HL-60 (cell line): ENCODE measurements at regions not wholly inside any gene's neighbourhood (a gene's known extent, or its start where the extent isn't known, plus 50 kb on each side); places are given as distances from the start of the nearest gene placed in this dataset.

Experiments used
- DNase-seq, 2 experiments: peaks; one replicate each; pipeline ENCODE4 v3.0.0-alpha.2; 2010 to 2020; ENCODE audit warnings: low read depth in 1 of 2, low spot score in 1 of 2
- H3K27ac ChIP-seq: fragments of 250-450 bp; sonication (Bioruptor Pico); replicated peaks from 2 replicates; pipeline ENCODE4 v1.5.1; 2020; ENCODE audit warnings: mild to moderate bottlenecking, moderate library complexity
- H3K27me3 ChIP-seq: fragments of 250-450 bp; sonication (Bioruptor Pico); 2 replicates; pipeline ENCODE4 v1.5.1; 2021; ENCODE audit warnings: mild to moderate bottlenecking, moderate library complexity; ENCODE audit not compliant: insufficient read depth, poor library complexity, severe bottlenecking
- H3K4me3 ChIP-seq: replicated peaks from 2 replicates; pipeline ENCODE4 v1.5.1; 2011; ENCODE audit warnings: mild to moderate bottlenecking, control low read depth, low read length; ENCODE audit not compliant: insufficient read depth
- GABPA ChIP-seq: IDR thresholded peaks from 2 replicates; pipeline ENCODE4 v1.6.1; 2012; ENCODE audit warnings: low read depth
- POLR2AphosphoS5 ChIP-seq: IDR thresholded peaks from 2 replicates; pipeline ENCODE4 v1.6.1; 2012; ENCODE audit warnings: low read depth
- SPI1 ChIP-seq: IDR thresholded peaks from 2 replicates; pipeline ENCODE4 v1.6.1; 2012; ENCODE audit warnings: low read depth, mild to moderate bottlenecking, borderline replicate concordance
- TF ChIP-seq, protein P1 (sequence below): IDR thresholded peaks from one replicate; pipeline ENCODE4 v1.5.1; 2011; ENCODE audit warnings: low read length, control low read depth, inconsistent platforms; ENCODE audit not compliant: insufficient read depth
- TF ChIP-seq, protein P2 (sequence below): IDR thresholded peaks from 2 replicates; pipeline ENCODE4 v1.6.1; 2012; ENCODE audit warnings: low read depth; ENCODE audit not compliant: insufficient replicate concordance

DNA sequence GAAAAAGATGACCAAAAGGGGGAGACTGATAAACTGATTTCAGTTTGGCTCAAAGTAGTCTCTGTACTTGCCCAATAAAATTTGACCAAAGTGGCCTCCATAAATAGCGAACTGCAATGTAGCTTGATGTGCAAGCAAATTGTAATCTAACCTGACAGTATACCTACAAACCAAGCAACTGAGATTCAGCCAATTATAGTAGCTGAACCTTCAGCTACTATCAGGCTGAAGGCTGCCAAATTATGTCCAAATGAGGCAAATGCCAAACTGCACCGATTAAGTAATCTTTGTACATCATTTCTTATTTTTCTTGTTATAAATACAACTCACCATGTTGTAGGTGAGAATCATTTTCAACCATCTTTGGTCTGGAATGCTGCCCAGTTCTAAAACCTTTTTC, 390.6 kb downstream of the CDH9 start:
- no peak for TF ChIP-seq POLR2AphosphoS5
- TF ChIP-seq SPI1 = no peak
- TF ChIP-seq, protein P1, sequence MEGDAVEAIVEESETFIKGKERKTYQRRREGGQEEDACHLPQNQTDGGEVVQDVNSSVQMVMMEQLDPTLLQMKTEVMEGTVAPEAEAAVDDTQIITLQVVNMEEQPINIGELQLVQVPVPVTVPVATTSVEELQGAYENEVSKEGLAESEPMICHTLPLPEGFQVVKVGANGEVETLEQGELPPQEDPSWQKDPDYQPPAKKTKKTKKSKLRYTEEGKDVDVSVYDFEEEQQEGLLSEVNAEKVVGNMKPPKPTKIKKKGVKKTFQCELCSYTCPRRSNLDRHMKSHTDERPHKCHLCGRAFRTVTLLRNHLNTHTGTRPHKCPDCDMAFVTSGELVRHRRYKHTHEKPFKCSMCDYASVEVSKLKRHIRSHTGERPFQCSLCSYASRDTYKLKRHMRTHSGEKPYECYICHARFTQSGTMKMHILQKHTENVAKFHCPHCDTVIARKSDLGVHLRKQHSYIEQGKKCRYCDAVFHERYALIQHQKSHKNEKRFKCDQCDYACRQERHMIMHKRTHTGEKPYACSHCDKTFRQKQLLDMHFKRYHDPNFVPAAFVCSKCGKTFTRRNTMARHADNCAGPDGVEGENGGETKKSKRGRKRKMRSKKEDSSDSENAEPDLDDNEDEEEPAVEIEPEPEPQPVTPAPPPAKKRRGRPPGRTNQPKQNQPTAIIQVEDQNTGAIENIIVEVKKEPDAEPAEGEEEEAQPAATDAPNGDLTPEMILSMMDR = no peak
- no peak for TF ChIP-seq GABPA
- TF ChIP-seq, protein P2, sequence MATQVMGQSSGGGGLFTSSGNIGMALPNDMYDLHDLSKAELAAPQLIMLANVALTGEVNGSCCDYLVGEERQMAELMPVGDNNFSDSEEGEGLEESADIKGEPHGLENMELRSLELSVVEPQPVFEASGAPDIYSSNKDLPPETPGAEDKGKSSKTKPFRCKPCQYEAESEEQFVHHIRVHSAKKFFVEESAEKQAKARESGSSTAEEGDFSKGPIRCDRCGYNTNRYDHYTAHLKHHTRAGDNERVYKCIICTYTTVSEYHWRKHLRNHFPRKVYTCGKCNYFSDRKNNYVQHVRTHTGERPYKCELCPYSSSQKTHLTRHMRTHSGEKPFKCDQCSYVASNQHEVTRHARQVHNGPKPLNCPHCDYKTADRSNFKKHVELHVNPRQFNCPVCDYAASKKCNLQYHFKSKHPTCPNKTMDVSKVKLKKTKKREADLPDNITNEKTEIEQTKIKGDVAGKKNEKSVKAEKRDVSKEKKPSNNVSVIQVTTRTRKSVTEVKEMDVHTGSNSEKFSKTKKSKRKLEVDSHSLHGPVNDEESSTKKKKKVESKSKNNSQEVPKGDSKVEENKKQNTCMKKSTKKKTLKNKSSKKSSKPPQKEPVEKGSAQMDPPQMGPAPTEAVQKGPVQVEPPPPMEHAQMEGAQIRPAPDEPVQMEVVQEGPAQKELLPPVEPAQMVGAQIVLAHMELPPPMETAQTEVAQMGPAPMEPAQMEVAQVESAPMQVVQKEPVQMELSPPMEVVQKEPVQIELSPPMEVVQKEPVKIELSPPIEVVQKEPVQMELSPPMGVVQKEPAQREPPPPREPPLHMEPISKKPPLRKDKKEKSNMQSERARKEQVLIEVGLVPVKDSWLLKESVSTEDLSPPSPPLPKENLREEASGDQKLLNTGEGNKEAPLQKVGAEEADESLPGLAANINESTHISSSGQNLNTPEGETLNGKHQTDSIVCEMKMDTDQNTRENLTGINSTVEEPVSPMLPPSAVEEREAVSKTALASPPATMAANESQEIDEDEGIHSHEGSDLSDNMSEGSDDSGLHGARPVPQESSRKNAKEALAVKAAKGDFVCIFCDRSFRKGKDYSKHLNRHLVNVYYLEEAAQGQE = no peak
- Histone ChIP-seq H3K27me3 (no peaks in the 10 kb centered on the region), H3K4me3 (no peak overlapping the region), H3K27ac (no peak overlapping the region)
- DNase-seq = no peak

DNA sequence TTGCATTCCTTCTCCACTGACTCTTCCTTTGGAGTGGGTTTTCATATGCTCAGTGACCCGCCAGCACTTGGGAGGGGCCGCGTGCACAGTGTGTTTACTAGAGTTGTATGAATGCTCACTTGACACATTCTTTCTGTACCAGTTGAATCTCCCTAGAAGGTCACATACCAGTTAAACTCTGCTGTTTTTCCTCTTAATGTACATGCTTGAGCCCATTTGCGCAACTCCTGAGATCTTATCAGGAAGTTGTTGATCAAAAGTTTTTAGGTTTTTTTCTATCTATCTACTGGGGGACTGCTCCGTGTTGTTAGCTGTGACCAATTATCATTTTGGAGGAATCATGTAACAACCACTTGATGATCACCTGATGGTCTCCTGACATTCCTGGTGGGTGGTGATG, 392.7 kb downstream of the CDH9 start:
- H3K27ac ChIP-seq = no peak overlapping the region
- TF ChIP-seq GABPA = no peak
- no peak for TF ChIP-seq SPI1
- TF ChIP-seq, protein P2 = no peak
- TF ChIP-seq, protein P1 = no peak
- no peak for TF ChIP-seq POLR2AphosphoS5
- H3K4me3 ChIP-seq = no peak overlapping the region
- H3K27me3 ChIP-seq = no peaks in the 10 kb centered on the region
- DNase-seq = no peak

DNA sequence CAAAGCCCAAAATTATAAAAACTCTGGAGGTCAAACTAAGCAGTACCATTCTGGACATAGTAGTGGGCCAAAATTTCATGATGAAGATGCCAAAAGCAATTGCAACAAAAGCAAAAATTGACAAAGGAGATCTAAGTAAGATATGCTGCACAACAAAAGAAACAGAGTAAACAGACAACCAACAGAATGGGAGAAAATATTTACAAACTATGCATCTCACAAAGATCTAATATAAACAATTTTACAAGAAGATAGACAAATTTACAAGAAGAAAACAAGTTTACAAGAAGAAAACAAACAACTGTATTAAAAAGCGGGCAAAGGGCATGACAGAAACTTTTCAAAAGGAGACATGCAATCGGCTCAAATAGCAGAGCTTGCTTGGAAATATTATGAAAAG, 396.9 kb downstream of the CDH9 start:
- Histone ChIP-seq H3K4me3 (no peak overlapping the region), H3K27ac (no peak overlapping the region), H3K27me3 (no peaks in the 10 kb centered on the region)
- TF ChIP-seq, protein P2 = no peak
- no peak for TF ChIP-seq POLR2AphosphoS5
- TF ChIP-seq GABPA = no peak
- TF ChIP-seq, protein P1 = no peak
- TF ChIP-seq SPI1 = no peak
- no peak for DNase-seq
